HG02970 (cell line): ENCODE measurements at regions not wholly inside any gene's neighbourhood (a gene's known extent, or its start where the extent isn't known, plus 50 kb on each side); places are given as distances from the start of the nearest gene placed in this dataset.
"Not testable (repeated sequence)": the region's sequence is repeated elsewhere in the genome, so short reads cannot be mapped to it uniquely, and the experiment has no call there.

ENCODE experiments used
- ATAC-seq: cut with Tn5 transposase; IDR thresholded peaks from one replicate; pipeline ENCODE4 v1.9.1; 2021; ENCODE audit warnings: mild to moderate bottlenecking, moderate library complexity, moderate number of reproducible peaks; ENCODE audit not compliant: unreplicated experiment, low FRiP score

DNA sequence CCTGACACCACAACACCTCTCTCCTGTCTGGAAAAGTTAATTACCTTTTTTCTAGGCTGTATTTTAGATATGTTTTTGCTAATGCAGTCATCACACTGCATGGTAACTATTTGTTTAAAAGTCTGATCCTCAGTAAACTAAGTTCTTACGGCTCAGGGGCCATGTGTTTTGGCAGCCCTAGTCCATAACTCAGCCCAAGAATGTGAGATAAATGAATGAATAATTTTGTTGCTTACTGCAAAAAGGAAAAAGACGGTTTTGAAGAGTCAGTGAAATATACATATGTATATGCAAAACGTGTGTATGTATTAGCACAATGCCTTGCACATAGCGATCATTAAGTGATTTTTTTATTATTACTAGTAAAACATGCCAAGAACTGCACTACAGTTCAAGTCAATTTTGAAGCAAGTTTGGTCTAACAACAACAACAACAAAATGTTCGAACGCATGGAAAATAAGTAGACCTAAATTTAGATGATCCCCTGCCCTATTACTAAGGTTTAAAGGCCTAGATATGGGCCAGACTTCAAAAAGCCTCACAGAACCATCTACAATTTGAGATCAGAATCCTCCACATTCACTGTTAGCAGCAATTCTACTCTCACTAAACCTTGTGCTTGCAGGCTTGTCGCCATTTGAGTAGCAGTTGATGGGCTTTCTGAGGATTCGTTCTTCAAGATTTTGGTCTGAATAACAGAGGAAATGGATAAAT is 140.0 kb downstream of the NDUFA12 start:
- no peak for ATAC-seq

DNA sequence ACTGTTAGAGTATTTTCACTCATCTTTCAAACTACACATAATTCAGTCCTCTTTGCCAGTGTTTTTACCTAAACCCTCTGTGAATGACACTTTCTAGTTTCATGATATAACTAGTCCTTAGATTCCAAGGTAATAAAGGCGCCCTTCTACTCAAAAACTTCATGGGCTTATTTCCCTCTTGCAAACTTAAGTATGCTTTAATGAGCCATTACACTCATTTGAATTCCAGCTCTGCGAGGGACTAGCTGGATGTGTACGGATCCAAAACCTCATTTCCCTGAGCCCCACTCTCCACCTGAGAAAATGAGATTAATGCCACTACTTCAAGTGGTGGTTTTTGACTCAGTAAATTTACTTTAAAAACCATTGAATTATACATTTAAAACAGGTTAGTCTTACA is 141.1 kb downstream of the NDUFA12 start:
- no peak for ATAC-seq

DNA sequence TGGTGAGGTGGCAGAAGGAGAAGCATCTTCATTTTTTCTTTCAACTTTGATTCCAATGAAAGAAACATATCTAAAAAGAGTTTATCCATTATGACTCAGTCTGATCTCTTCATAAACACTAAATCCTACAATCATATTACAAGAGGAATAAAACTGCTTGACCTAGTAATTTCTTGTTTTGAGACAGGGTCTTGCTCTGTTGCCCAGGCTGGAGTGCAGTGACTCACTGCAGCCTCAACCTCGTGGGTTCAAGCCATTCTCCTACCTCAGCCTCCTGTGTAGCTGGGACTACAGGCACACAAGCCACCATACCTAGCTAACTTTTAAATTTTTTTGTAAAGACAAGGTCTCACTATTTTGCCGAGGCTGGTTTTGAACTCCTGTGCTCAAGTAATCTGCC is 147.2 kb downstream of the NDUFA12 start:
- no peak for ATAC-seq

DNA sequence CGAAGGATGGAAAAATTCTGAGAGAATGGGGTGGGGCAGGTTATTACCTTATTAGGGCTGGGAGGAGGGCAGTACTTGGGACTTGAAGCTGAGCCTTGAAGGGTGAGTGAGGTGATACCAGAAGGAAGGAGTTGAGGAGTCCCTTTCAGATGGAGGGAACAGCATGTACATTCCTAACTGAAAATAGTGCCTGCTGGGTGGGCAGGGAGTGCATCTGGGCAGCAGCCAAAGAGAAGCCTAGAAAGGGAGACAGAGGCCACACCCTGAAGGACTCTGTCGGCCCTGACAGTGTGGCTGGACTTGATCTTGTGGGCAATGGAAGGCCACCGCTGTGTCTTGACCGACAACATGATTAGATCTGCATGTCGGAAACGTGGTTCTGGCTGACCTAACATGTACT is 147.6 kb downstream of the NDUFA12 start:
- ATAC-seq, result no peak

DNA sequence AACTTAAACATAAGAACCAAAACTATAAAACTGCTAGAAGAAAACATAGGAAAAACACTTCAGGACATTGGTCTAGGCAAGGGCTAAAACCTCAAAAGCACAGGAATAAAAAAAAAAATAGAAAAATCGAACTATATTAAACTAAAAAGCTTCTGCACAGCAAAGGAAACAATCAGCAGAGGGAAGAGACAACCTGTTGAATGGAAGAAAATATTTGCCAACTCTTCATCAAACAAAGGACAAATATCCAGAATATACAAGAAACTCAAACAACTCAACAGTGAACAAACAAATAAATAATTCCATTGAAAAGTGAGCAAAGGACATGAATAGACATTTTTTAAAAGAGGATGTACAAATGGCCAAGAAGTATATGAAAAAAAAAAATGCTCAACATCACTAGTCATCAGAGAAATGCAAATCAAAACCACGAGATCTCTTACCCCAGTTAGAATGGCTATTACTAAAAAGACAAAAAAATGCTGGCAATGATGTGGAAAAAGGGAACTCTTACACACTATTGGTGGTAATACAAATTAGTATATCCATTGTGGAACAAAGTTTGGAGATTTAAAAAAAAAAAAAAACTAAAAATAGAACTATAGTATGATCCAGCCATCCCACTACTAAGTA is 152.0 kb downstream of the NDUFA12 start:
- no peak for ATAC-seq

DNA sequence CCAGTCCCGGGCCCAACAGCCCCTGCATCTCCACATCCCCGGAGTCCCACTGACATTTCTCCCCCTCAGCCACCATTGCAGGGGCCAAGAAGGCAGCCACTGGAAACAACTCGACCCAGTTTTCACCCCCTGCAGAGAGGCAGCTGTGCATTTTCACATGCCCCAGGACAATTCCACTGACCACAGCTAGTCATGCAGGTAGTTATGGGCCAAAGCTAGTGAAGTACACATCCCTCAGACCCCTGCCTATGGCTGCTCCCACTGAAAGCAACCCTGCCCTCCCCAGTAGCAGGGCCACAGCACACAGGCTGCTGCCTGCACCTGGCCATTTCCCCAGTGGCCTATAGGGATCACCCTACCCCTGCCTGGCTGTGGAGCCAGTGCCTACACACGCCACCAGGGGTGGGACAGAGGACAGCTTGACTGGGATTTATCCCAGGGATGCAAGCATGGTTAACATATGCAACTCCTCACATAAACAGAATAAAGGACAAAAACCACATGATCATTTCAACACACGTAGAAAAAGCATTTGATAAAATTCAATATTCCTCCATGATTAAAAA is 154.0 kb downstream of the NDUFA12 start:
- ATAC-seq, result no peak

DNA sequence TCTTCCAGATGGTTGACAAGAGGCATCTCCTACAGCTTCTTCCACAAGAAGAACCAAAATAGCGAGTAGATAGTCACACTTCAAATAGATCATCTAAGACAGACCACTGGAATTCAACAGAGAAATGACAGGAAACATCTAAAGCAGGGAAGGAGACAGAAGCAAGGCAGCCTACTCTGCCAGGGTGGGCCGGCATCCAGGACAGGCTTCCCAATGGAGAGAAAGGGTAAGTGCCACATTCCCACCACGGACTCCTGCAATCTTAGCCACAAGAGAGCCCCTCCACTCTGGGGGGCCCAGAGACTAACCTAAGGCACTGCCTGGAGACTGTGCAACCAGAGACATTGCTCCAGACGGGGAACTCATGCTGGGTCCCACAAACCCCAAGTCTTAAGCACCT is 154.5 kb downstream of the NDUFA12 start:
- ATAC-seq, result no peak

DNA sequence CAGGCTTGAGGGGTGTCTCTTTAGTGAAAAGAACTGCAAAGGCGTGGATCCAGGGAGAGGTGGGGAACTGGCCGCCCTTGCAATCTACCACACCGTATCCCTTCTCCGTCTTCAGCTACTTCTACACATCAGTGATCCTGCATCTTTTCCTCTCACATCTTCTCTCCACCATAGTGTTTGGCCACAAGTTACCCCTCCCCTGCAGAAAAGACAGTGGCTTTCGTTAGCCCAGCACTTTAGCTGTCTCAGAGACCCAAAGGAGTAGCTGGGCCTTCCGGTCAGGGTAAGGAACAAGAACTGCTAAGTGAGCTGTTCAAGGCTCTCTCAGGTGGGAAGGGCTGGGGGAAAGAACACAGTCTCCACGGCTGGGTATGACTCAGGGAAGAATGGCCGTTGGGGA is 158.4 kb downstream of the NDUFA12 start:
- ATAC-seq, result no peak

DNA sequence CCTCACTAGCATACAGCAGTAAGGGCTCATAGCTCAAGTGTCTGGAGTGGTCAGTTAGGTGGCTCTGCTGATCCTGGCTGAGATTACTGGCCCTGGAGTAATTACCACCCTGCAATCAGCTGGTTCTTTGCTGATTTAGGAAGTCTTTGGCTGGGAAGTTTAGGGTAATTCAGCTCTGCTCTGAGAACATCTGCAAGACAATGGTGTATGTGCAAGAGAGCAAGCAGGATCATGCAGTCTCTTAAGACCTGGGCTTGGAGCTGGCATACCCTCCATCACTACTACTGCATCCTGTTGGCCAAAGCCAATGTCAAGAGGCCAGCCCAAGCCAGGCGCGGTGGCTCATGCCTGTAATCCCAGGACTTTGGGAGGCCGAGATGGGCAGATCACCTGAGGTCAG is 159.0 kb downstream of the NDUFA12 start:
- no peak for ATAC-seq

DNA sequence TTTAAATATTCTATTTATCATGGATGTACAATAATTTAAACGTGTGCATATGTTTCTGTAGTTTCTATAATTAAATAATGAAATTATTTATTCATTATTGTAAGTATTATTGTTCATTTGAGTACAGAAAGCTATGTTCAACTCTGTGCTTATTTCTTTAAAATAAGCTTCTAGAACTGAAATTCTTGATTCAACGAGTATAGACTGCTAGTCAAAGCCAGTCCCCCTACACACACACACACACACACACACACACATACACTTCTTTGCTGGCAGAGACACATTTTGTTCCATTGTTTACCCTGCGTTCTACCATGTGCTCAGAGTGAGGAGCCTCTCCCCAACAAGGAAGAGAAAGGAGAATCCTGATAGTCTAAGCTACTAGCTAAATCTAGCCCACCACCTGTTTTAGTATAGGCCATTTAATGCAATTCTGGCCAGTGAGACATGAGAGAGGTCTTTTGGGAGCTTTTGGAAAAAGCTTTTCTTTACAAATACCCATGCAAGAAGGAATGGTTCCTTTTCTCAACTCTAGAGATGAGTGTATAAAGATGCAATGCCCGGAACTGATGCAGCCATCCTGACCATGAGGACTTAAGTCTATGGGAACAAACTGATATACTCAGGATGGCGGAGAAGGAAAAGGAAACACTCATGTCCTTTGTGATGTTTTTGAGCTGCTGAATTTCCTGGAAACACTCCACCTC is 161.4 kb downstream of the NDUFA12 start:
- no peak for ATAC-seq

DNA sequence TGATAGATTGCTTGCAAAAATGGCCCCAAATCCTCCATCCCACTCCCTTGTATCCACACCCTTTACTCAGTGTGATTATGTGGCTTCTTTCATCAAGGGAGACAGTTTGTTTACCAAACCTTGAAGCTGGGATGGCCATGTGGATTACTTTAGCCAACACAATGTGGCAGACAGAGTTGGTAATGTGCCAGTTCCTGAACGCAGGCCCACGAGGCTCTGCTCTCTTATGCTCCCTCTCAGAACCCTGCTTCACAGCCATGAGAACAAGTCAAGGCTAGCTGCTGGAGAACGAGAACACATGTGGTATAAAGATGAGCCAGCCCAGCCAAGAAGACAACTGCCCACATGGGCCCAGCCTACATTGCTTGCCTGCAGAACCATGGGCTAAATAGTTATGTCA is 162.3 kb downstream of the NDUFA12 start:
- no peak for ATAC-seq

DNA sequence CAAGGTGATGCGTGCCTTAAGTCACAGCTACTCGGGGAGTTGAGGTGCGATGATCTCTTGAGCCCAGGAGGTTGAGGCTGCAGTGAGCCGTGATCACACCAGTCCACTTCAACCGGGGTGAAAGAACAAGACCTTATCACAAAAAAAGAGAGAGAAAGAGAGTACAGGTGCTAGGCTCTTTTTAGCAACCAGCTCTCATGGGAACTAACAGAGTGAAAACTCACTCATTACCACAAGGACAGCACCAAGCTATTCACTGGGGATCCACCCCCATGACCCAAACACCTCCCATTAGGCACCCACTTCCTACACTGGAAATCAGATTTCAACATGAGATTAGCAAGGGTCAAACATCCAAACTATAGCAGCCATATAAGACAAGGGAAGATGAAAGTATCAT is 164.2 kb downstream of the NDUFA12 start:
- ATAC-seq, result no peak

DNA sequence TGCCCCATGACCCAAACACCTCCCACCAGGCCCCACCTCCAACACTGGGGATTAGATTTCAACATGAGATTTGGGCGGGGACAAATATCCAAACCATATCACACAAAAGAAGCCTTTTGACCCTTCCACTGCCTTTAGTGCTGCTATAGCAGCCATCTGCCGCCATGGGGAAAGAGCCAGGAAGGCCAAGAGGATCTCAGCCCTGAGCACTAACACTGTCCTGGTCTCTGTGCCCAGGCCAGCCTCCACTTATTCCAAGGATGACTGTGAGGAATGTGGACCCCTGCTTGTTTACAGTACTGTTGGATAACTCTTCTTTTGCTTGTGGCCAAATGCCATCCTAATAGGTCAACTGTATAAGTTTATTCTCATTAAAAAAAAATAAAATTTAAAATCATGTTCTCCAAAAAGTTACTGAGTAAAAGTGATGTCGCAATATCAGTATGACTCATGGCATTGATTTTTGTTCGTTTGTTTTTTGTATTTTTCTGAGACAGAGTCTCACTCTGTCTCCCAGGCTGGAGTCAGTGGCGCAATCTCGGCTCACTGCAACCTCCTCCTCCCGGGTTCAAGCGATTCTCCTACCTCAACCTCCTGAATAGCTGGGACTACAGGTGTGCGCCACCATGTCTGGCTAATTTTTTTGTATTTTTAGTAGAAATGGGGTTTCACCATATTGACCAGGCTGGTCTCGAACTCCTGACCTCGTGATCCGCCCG is 166.4 kb downstream of the NDUFA12 start:
- ATAC-seq, result not testable (repeated sequence)

DNA sequence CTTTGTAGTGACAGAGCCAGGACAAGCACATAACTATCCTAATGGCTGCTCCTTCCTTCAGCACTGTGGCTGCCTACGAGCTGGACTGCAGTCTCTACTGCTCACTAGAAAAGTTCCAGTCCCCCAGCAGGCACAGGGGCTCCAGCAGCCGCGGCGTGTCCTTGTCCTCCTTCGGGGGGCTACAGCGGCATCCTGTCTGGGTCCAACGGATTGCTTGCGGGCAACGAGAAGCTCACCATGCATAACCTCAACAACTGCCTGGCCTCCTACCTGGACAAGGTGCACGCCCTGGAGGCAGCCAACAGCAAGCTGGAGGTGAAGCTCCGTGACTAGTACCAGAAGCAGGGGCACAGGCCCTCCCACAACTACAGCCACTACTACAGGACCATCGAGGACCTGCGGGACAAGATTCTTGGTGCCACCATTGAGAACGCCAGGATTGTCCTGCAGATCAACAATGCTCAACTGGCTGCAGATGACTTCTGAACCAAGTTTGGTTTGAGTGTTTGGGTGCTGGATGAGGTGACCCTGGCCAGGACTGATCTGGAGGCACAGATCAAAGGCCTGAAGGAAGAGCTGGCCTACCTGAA is 169.4 kb downstream of the NDUFA12 start:
- no peak for ATAC-seq

DNA sequence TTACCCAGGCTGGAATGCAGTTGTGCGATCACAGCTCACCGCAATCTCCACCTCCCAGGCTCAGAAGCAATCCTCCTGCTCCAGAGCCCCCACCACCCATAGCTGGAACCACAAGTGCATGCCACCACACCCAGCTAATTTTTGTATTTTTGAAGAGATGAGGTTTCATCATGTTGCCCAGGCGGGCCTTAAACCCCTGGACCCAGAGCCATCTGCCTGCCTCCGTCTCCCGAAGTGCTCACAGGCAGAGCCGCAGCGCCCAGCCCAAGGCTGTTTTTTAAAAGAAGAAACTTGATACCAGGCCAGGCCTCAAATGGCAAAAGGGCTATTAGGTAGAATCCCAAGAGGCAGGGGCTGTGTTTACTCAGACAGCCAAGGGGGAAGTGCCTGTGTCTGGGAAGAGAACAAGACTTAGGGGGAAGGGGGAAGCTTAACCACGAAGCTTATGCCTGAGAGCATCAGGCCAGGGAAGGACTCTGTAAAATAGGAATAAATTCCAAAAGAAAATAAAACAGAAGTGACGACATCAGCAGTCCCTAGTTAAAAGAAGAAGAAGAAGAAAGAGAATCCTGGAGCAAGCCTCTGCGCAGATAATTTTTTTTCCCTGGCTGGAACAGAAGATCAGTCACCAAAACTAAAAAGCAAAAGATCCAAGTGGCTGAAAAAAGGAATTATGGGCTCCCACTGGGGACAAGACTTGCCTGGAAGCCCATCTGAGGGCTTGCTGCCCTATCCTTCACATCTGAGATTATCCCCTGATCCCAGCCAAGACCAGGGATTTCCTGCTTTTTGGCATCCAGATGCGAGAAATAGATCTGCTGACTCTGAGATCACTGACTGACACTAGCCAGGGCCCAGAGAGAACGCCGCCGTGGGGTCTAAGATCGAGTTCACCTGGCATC is 170.5 kb downstream of the NDUFA12 start:
- no peak for ATAC-seq

DNA sequence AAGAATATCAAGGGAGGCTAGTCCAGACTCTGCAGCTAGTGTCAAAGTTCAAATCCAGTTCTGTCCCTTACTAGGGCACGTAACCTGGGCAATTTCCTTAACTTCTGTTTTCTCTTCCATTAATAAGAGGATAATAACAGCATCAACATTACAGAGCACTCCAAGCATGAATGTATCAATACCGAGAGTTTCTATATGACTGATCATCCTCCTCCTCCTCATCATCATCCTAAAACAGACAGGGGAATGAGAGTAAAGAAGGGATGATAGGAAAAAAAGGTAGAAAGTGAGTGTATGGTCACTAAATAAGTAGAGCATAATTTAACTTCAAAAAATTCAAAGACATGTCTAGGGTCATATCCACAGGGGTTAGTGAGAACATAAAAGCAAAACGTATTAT is 171.4 kb downstream of the NDUFA12 start:
- no peak for ATAC-seq

DNA sequence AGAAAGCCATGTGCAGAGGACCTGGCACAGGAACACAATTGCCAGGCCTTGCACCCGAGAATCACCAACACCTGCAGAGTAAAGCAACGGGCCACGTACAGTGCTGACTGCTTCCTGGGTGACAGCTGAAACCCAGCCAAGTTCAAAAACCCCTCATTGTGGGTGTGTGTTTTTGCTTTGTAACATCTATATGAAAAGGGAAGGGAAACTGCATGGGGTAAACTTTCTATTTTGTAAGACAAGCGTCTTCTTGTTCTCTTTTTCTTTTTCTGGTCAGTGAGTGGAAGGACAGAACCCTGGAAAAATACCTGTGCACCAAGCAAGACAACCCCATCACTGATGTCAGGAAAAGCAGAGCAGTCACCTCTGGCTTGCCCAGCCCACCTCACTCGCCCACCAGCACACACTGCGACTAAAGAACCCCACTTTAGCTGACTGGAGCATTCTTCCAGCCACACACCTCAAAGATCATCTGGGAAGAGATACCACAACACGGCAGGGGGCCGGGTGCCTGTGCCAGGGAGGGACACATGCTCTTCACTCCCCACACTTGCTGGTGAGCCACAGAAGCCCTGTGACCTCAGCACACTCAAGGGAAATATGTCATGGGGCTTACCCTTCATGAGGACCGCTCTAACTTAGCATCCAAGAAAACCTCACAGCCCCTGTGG is 172.3 kb downstream of the NDUFA12 start:
- peak; percentile 90 for ATAC-seq

DNA sequence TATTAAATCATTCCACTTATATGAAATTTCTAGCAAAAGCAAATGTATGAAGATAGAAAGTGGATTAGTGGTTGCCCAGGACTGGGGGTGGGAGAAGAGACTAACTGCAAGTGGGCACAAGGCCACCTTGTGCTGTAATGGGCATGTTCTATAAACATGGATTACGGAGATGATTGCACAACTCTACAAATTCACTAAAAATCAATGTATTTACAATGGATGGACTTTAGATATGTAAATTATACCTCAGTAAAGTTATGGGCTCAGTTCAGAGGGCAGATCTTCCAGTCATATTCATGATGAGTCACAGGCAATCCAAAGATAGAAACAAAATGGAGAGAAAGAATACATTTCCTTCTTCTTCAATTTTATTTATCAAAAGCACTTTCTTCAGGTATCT is 173.9 kb downstream of the NDUFA12 start:
- ATAC-seq, result no peak

DNA sequence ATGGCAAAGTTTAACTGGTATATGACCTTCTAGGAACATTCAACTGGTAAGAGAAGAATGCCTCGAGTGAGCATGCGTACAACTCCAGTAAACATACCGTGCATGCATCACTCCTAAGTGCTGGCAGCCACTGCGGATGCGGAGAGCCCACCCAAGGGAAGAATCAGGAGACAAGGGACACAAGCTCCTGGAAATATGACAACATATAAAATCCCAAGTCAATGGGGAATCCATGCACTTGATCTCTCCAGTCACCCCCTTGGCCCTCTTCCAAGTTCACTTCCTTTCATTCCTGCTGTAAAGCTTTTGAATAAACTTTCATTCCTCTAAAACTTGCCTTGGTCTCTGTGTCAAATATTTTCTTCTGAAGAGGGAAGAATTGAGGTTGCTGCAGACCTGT is 168.7 kb upstream of the TMCC3 start:
- ATAC-seq, result no peak
